ENCODE measurements at regions not wholly inside any gene's neighbourhood (a gene's known extent, or its start where the extent isn't known, plus 50 kb on each side); places are given as distances from the start of the nearest gene placed in this dataset.

DNA sequence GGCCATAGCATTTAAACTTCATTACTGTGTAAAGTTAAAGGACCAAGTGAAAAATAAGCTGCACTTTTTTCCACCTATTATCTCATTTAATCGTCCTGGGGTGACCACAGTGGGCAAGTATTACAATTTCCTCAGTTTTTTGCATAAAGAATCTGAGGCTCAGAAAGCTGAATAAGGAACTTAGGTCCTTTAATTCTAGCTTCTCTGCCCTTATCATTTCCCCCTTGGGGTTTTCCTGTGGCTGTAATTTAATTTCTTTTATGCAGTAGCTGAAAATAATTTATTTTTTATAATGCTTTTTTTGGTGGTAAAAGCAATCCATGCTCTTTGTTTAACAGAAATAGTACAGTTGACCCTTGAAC, 59.8 kb upstream of the RCBTB2 start:
- TF ChIP-seq, protein P1, sequence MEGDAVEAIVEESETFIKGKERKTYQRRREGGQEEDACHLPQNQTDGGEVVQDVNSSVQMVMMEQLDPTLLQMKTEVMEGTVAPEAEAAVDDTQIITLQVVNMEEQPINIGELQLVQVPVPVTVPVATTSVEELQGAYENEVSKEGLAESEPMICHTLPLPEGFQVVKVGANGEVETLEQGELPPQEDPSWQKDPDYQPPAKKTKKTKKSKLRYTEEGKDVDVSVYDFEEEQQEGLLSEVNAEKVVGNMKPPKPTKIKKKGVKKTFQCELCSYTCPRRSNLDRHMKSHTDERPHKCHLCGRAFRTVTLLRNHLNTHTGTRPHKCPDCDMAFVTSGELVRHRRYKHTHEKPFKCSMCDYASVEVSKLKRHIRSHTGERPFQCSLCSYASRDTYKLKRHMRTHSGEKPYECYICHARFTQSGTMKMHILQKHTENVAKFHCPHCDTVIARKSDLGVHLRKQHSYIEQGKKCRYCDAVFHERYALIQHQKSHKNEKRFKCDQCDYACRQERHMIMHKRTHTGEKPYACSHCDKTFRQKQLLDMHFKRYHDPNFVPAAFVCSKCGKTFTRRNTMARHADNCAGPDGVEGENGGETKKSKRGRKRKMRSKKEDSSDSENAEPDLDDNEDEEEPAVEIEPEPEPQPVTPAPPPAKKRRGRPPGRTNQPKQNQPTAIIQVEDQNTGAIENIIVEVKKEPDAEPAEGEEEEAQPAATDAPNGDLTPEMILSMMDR (IDR thresholded peaks at IDR 0.05): no peak
- TF ChIP-seq POLR2A (IDR thresholded peaks at IDR 0.05): no peak
